Central memory CD4-positive, alpha-beta T cell (primary cell): ENCODE measurements at regions not wholly inside any gene's neighbourhood (a gene's known extent, or its start where the extent isn't known, plus 50 kb on each side); places are given as distances from the start of the nearest gene placed in this dataset.
"Not testable (repeated sequence)": the region's sequence is repeated elsewhere in the genome, so short reads cannot be mapped to it uniquely, and the experiment has no call there.

Experiments used
- DNase-seq: peaks from one replicate; pipeline ENCODE4 v3.0.0; 2022

GRCh38 chr13:33676045-33676989, 141.6 kb upstream of the RFC3 start:
- no peak for DNase-seq

GRCh38 chr13:33677215-33677614, 140.7 kb upstream of the RFC3 start:
- DNase-seq: no peak

- no peak for DNase-seq
These were observed 139.9 kb upstream of the RFC3 start for GRCh38 chr13:33678084-33678483.

- peak; percentile 47 for DNase-seq
These were observed 138.9 kb upstream of the RFC3 start for GRCh38 chr13:33678906-33679657.

- no peak for DNase-seq
These were observed 138.3 kb upstream of the RFC3 start for GRCh38 chr13:33679658-33680012.

GRCh38 chr13:33682020-33682564, 135.9 kb upstream of the RFC3 start:
- DNase-seq: no peak

- DNase-seq: not testable (repeated sequence)
These were observed 135.3 kb upstream of the RFC3 start for GRCh38 chr13:33682646-33683045.

- DNase-seq: no peak
These were observed 134.6 kb upstream of the RFC3 start for GRCh38 chr13:33683376-33683775.

- no peak for DNase-seq
These were observed 133.1 kb upstream of the RFC3 start for GRCh38 chr13:33684874-33685273.

- DNase-seq: no peak
These were observed 131.0 kb upstream of the RFC3 start for GRCh38 chr13:33686772-33687480.

- no peak for DNase-seq
These were observed 127.6 kb upstream of the RFC3 start for GRCh38 chr13:33690354-33690753.

GRCh38 chr13:33691980-33692379, 126.0 kb upstream of the RFC3 start:
- no peak for DNase-seq

GRCh38 chr13:33692531-33692930, 125.4 kb upstream of the RFC3 start:
- no peak for DNase-seq

- DNase-seq: no peak
These were observed 123.4 kb upstream of the RFC3 start for GRCh38 chr13:33694546-33694945.

- no peak for DNase-seq
These were observed 121.4 kb upstream of the RFC3 start for GRCh38 chr13:33696530-33696929.

- DNase-seq: no peak
These were observed 120.0 kb upstream of the RFC3 start for GRCh38 chr13:33697926-33698325.

GRCh38 chr13:33707449-33707848, 110.5 kb upstream of the RFC3 start:
- no peak for DNase-seq

GRCh38 chr13:33710924-33711323, 107.0 kb upstream of the RFC3 start:
- DNase-seq: no peak

GRCh38 chr13:33711436-33711835, 106.5 kb upstream of the RFC3 start:
- no peak for DNase-seq

- no peak for DNase-seq
These were observed 100.2 kb upstream of the RFC3 start for GRCh38 chr13:33717775-33718174.

- no peak for DNase-seq
These were observed 96.2 kb upstream of the RFC3 start for GRCh38 chr13:33721724-33722123.

GRCh38 chr13:33722216-33722915, 95.6 kb upstream of the RFC3 start:
- DNase-seq: no peak
